GM18870 (cell line): ENCODE measurements at regions not wholly inside any gene's neighbourhood (a gene's known extent, or its start where the extent isn't known, plus 50 kb on each side); places are given as distances from the start of the nearest gene placed in this dataset.
"Not testable (repeated sequence)": the region's sequence is repeated elsewhere in the genome, so short reads cannot be mapped to it uniquely, and the experiment has no call there.

ENCODE experiments used
- ATAC-seq: cut with Tn5 transposase; IDR thresholded peaks from one replicate; pipeline ENCODE4 v1.9.1; 2021; ENCODE audit warnings: moderate library complexity; ENCODE audit not compliant: unreplicated experiment

GRCh38 chr5:108536321-108536720, 154.4 kb upstream of the FBXL17 start:
- ATAC-seq = no peak

- ATAC-seq = not testable (repeated sequence)
Measured at GRCh38 chr5:108532129-108532445, 150.2 kb upstream of the FBXL17 start.

DNA sequence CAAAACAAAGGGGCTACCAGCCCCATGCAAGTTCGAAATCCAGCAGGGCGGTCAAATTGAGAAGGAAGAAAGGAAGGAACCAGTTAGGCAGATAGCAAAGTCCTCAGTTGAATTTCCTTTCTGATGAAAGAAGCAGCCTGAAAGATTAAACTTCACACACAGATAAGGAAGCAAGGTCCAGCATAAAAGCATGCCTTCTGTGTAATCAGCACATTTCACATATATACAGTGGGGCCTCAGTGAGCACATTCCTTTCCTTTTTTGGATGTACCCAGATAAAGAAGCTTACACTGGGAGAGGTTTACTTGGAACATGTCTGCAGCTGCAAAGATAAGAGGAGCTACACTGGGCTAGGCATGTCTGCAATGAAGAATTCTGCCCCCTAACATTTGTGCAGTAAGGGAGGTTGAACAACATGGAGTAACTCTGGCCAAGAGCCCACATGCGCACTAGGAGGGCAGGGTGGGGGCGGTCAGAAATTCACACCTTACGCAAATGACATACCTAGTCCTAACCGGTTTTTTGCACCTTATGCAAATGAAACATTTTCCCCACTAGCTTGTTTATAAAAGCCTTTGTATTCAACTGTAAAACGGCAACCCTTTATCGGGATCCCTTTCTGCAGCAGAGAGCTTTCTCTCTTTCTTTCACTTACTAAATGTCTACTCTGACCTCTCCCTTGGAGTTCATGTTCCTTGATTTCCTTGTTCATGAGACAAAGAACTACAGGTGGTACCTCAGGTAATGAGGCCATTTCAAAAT, 149.7 kb upstream of the FBXL17 start:
- ATAC-seq = no peak

DNA sequence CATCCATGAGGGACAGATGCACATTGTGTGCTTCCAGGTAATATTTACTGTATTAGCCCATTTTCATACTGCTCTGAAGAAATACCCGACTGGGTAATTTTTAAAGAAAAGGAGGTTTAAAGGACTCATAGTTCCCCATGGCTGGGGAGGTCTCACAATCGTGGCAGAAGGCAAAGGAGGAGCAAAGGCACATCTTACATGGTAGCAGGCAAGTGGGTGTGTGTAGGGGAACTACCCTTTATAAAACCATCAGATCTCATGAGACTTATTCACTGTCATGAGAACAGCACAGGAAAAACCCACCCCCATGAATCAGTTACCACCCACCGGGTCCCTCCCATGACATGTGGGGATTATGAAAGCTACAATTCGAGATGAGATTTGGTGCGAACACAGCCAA, 148.8 kb upstream of the FBXL17 start:
- no peak for ATAC-seq

- ATAC-seq = no peak
Measured at GRCh38 chr5:108529381-108529780, 147.5 kb upstream of the FBXL17 start.

GRCh38 chr5:108528655-108529054, 146.8 kb upstream of the FBXL17 start:
- ATAC-seq = no peak

- ATAC-seq = no peak
Measured at GRCh38 chr5:108524564-108524963, 142.7 kb upstream of the FBXL17 start.

- no peak for ATAC-seq
Measured at GRCh38 chr5:108523360-108523759, 141.5 kb upstream of the FBXL17 start.

DNA sequence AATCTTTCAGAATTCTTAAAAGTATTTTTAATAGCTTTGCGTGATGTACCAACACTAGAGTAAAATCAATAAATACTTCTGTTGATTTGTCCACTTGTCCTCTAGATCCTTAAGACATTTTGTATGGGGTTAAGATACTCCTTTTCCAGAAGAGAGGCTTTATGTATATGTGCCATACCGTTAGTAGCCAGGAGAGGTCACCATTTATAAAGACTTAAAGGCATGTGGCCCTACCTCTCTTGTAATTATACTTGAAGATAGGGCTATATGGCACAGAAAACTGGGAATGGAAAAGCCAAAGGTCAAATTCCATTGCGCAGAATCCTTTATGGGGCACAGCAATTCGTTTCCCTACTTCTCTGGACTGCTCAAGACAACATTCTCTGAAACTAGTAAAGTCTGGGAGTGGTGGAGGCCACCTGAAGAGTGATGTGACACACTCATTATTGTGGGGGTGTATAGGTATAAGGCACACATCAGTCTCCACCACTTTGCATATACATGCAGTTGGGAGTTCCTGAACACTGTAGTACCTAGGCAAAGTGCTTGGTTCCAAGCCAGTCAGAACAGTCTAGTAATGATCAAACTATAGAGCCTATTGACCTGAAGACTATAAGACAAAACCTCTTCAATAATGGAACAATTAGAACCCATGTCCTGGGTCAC, 140.1 kb upstream of the FBXL17 start:
- peak; percentile 44 for ATAC-seq

GRCh38 chr5:108521011-108521700, 139.3 kb upstream of the FBXL17 start:
- peak; percentile 92 for ATAC-seq

- no peak for ATAC-seq
Measured at GRCh38 chr5:108516785-108517184, 134.9 kb upstream of the FBXL17 start.

DNA sequence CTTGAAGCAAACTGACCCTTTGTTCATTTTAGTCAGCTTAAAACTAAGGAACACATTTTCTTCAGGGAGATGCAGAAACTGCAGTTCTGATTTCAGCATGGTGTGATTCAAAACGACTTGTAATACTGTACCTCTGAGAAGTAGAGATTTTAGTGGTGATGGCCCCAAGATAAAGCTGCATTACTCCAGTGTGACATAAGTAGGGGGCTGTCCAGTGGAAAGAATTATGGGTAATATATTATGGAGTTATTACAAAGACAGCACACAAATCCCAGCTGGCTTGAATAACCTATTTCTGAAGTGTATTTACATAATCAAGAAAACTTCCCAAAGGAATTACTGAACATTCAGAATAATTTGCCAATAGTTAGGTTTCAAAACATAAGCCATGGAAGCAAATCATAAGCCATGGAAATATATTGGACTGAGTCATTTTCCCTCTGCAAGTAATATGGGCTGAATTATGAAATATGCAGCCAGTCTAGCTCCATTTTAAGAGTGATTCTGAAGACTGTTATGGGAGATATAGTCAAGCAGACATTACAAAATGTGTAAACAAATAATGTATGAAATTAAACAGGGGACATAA, 133.7 kb upstream of the FBXL17 start:
- no peak for ATAC-seq

DNA sequence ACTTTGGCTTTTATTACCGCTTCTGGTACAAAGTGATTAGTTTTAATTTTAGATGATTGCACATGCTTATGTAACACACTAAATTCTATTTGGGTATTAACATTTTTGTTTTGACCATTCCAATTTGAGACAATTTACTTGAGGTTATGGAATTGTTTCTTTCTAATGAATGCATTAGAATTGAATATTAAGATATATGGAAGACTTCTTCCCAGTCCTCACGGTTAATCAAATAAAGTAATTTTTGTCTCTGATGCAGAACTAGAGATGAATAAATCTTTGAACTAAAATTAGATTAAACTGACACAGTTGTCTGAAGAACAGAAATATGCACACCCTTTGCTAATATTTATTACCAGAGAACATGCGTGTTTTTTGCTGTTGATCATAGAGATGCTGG, 127.1 kb upstream of the FBXL17 start:
- no peak for ATAC-seq

GRCh38 chr5:108507631-108508030, 125.7 kb upstream of the FBXL17 start:
- ATAC-seq = no peak

DNA sequence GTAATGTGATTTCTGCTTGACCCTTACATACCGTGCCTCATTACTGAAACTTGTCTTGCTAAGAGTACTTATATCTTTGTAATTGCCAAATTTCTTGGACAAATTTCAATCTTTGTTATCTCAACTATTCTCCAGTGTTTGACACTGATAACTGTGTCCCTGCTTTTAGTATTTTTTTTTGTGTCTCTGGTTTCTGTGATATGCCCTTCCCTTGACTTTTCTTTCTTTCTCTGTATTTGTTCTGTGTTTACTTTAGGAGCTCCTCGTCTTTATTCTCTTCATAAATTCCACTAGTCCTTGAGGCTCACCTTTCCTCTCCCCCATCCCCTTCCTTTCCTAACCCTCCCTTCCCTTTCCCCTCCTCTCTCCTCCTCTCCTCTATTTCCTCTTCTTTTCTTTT, 123.7 kb upstream of the FBXL17 start:
- no peak for ATAC-seq

DNA sequence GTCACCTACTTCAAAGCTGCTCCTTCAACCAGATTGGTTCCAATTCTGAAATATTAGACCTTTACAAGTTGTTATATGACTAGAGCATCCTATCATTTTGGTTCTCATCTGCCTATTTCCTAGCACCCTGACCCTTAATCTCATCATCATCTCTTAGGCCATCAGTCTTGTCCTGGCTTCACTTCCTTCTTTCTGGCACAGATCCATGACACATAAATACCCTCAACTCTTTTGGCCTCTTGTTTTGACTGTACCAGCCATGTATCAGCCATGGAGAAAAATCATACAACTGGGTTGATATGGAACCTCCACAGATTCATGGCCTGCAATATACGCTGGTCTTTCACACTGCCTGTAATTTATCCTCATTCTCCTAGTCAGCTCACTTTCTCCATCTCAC, 123.1 kb upstream of the FBXL17 start:
- ATAC-seq = no peak

GRCh38 chr5:108503986-108504385, 122.1 kb upstream of the FBXL17 start:
- no peak for ATAC-seq

- not testable (repeated sequence) for ATAC-seq
Measured at GRCh38 chr5:108495615-108496014, 113.7 kb upstream of the FBXL17 start.

GRCh38 chr5:108487951-108488350, 106.1 kb upstream of the FBXL17 start:
- ATAC-seq = no peak

GRCh38 chr5:108484035-108484434, 102.1 kb upstream of the FBXL17 start:
- ATAC-seq = no peak

DNA sequence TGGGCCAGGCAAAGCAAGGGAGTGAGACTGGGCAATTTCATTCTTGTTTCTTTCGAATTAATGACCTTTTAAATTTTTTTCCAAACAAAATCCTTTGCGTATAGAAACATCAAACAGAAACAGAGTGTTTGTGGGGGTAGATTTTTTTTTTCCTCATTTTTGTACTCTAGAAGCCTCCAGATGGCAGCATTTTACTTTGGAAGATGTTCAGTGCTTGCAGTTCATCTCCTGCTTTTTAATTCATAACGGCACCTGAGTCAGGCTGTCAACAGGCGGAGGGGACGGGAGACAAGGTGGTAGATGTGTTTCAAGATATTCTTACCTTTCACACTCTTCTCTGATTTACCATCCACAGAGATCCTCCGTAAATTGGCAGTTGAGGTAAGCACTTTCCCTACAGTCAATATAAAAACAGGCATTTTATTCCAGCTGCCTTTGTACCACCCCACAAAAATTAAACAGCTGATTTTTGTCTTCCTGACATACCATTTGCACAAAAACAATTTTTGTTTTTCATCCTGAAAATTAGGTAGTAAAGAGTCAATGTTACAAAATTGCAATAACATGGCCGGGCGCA, 99.5 kb upstream of the FBXL17 start:
- ATAC-seq = peak; percentile 62
